ENCODE measurements at regions not wholly inside any gene's neighbourhood (a gene's known extent, or its start where the extent isn't known, plus 50 kb on each side); places are given as distances from the start of the nearest gene placed in this dataset.

DNA sequence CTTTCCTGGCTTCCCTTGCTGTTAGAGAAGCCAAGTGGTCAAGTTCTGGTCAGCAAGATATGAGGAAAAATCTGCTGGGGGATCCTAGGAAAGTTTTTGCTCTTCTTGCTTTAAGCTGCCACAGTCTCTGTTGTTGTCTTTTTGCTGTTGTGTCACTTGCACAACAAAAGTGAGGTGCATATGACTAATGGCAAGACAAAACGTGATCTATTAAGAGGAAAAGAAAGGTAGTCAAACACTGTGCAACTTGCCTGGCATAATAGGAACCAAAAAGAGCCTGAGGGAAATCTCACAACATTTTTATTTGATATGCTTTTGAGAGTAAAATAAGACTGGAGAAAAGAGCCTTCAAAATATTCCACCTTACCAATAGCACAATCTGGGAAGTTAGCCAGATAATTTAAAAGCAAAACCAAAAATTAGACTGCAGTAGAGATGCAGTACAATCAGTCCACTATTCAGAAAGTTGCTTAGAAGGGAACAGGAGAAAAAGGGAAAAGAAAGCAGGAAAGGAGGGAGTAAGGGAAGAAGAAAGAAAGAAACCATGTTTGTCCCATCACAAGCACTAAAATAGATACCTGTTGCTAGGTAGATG, 110.0 kb upstream of the SLC4A7 start:
- H3K27ac ChIP-seq = no peak overlapping the region
- no peak overlapping the region for H3K9ac ChIP-seq
- H2AFZ ChIP-seq (ENCODE audit: low read depth) = no peak overlapping the region
- TF ChIP-seq, protein P1, sequence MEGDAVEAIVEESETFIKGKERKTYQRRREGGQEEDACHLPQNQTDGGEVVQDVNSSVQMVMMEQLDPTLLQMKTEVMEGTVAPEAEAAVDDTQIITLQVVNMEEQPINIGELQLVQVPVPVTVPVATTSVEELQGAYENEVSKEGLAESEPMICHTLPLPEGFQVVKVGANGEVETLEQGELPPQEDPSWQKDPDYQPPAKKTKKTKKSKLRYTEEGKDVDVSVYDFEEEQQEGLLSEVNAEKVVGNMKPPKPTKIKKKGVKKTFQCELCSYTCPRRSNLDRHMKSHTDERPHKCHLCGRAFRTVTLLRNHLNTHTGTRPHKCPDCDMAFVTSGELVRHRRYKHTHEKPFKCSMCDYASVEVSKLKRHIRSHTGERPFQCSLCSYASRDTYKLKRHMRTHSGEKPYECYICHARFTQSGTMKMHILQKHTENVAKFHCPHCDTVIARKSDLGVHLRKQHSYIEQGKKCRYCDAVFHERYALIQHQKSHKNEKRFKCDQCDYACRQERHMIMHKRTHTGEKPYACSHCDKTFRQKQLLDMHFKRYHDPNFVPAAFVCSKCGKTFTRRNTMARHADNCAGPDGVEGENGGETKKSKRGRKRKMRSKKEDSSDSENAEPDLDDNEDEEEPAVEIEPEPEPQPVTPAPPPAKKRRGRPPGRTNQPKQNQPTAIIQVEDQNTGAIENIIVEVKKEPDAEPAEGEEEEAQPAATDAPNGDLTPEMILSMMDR (conservative IDR thresholded peaks at IDR 0.05; ENCODE audit: low read depth, low read length) = no peak
- no peaks in the 10 kb centered on the region for H3K4me1 ChIP-seq (ENCODE audit: low read depth, poor library complexity, severe bottlenecking)
- no peak overlapping the region for H3K4me2 ChIP-seq
- H3K79me2 ChIP-seq (ENCODE audit: insufficient read depth, low read depth) = no peaks in the 10 kb centered on the region
- no peaks in the 10 kb centered on the region for H4K20me1 ChIP-seq (ENCODE audit: insufficient read depth)
- no peak overlapping the region for H3K4me3 ChIP-seq (IDR thresholded peaks at IDR 0.05; ENCODE audit: insufficient read depth, low read depth, low read length)
- no peaks in the 10 kb centered on the region for H3K27me3 ChIP-seq (ENCODE audit: insufficient read depth, low read depth)
- H3K36me3 ChIP-seq (ENCODE audit: insufficient read depth) = no peaks in the 10 kb centered on the region

DNA sequence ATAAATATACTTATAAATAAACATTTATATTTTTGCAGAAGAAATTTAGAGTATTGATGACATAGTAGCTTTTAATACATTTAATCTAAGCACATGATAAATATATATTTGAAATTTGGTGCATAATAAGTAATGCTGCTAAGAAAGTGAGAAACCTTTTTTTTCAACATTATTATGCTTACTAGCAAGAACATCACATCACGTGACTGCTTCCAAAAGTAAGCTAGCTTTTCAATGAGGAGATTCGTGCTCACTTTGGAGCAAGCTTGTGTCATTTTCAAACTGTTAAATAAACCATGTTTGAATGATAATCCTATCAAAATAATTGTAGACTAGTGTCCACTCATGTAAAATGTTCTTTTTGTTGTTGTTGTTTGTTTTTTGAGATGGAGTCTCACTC, 109.0 kb upstream of the SLC4A7 start:
- TF ChIP-seq, protein P1 (conservative IDR thresholded peaks at IDR 0.05; ENCODE audit: low read depth, low read length) = no peak
- H3K27ac ChIP-seq = no peak overlapping the region

DNA sequence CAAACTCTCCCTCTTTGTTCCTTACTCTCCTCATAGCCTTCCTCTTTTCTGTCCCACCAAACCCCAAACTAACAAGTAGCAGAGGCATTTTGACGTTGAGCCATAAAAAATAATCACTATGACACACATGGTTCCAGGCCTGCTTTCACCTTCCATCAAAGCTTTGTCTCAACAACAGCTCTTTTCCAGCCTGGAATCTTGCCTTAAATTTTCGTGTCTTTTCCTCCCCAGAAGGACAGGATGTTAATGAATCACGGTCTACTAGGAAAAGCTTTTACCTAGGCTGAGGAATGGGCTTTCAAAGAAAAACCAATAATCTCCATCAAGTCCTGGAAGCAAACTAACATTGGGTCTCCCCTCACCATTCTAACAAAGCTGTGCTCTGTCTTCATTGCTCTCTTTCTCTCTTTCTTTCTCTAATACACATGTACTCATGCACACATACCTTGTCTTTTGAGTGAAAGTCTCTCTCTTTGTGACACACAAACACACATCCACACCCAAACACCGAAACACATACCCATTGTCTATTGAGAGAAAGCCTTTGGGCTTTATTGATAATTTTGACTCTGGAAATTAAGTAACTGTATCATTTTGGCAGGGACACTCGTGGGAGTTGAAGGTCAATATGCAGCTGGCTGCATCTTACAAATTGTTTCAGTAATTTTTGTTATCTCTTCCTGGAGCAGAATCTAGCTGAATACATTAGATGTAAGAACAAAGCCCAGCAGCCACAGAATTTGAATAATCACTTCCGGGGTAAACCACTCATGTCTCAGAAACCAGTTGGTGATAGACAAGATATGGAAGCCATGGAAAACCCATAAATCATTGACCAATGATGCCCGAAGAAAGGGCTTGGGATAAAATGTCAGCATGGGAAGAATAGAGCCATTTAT, 107.4 kb upstream of the SLC4A7 start:
- no peaks in the 10 kb centered on the region for H3K36me3 ChIP-seq (ENCODE audit: insufficient read depth)
- H3K27me3 ChIP-seq (ENCODE audit: insufficient read depth, low read depth) = no peaks in the 10 kb centered on the region
- no peak overlapping the region for H3K27ac ChIP-seq
- H3K4me1 ChIP-seq (ENCODE audit: low read depth, poor library complexity, severe bottlenecking) = no peaks in the 10 kb centered on the region
- TF ChIP-seq, protein P1 (conservative IDR thresholded peaks at IDR 0.05; ENCODE audit: low read depth, low read length) = no peak
- no peaks in the 10 kb centered on the region for H4K20me1 ChIP-seq (ENCODE audit: insufficient read depth)
- no peak overlapping the region for H2AFZ ChIP-seq (ENCODE audit: low read depth)
- H3K9ac ChIP-seq = no peak overlapping the region
- H3K4me2 ChIP-seq = no peak overlapping the region
- no peaks in the 10 kb centered on the region for H3K79me2 ChIP-seq (ENCODE audit: insufficient read depth, low read depth)
- H3K4me3 ChIP-seq (IDR thresholded peaks at IDR 0.05; ENCODE audit: insufficient read depth, low read depth, low read length) = no peak overlapping the region

More for the DNA sequence above, 109.0 kb upstream of the SLC4A7 start:
- Histone ChIP-seq H3K36me3 (ENCODE audit: insufficient read depth) (no peaks in the 10 kb centered on the region), H3K27me3 (ENCODE audit: insufficient read depth, low read depth) (no peaks in the 10 kb centered on the region), H4K20me1 (ENCODE audit: insufficient read depth) (no peaks in the 10 kb centered on the region), H3K4me3 (IDR thresholded peaks at IDR 0.05; ENCODE audit: insufficient read depth, low read depth, low read length) (no peak overlapping the region), H3K4me1 (ENCODE audit: low read depth, poor library complexity, severe bottlenecking) (no peaks in the 10 kb centered on the region), H3K4me2 (no peak overlapping the region), H3K9ac (no peak overlapping the region), H2AFZ (ENCODE audit: low read depth) (no peak overlapping the region), H3K79me2 (ENCODE audit: insufficient read depth, low read depth) (no peaks in the 10 kb centered on the region)

DNA sequence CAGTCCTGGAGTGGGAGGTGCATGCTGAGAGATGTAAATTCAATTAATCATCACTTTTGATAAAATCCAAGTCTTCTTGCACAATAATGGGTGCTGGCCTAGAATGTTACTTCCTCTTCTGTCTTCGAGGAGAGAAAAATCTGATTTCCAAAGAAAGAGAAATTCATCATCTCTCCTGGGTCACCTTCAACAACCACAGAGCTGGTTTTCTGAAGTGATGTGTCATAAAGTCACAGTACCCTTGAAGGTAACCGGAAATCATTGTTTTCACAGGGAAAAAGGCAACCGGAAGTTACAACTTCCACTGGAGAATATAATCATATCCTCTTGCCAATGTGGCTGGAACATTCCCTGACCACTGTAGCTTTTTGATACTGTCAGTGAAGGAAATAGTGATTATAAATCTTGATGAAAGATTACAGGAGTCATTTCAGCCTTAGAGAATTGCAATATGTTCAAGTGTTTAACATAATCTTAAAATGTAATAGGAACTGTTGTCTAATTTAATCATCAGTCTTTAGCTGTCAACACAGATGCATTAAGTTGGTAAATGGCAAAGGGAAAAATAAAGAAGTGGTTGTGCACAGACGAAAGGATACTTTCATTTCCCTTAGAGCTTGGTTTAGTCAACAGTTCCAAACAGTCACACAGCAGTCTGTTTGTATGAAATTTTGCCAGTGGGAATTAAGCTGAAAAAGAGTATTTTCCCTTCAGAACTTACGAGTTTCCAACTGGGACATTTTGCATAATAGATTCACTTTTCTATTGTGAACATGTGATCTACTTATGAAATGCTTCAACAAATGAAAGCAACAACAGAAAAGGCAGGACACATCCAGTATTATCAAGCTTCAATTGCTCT, 106.5 kb upstream of the SLC4A7 start:
- Histone ChIP-seq H3K27ac (no peak overlapping the region), H4K20me1 (ENCODE audit: insufficient read depth) (no peaks in the 10 kb centered on the region), H3K4me1 (ENCODE audit: low read depth, poor library complexity, severe bottlenecking) (no peaks in the 10 kb centered on the region), H3K27me3 (ENCODE audit: insufficient read depth, low read depth) (no peaks in the 10 kb centered on the region), H3K36me3 (ENCODE audit: insufficient read depth) (no peaks in the 10 kb centered on the region), H3K79me2 (ENCODE audit: insufficient read depth, low read depth) (no peaks in the 10 kb centered on the region), H2AFZ (ENCODE audit: low read depth) (no peak overlapping the region), H3K9ac (no peak overlapping the region), H3K4me2 (no peak overlapping the region), H3K4me3 (IDR thresholded peaks at IDR 0.05; ENCODE audit: insufficient read depth, low read depth, low read length) (no peak overlapping the region)
- TF ChIP-seq, protein P1 (conservative IDR thresholded peaks at IDR 0.05; ENCODE audit: low read depth, low read length) = no peak

All from KMS-11 (cell line).